ENCODE measurements at regions not wholly inside any gene's neighbourhood (a gene's known extent, or its start where the extent isn't known, plus 50 kb on each side); places are given as distances from the start of the nearest gene placed in this dataset.

DNA sequence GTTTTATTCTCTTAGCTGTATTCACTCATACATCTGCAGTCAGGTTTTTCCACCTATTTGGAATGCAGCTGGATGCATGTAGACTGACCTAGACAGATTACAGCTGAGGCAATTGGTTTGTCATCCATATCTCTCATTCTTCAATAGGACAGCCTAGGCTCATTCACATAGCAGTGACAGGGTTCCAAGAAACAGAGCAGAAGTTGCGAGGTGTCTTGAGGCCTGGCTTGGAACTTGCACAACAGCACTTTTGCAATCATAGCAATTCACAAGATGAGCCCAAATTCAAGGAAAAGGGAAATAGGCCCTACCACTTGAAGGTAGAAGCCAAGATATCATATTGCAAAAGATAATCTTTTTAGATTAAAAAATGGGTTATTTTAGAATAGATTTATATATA is 508.9 kb upstream of the JAG1 start:
- Histone ChIP-seq H2AFZ (replicated peaks) (no peak overlapping the region), H3K27me3 (no peaks in the 10 kb centered on the region), H4K20me1 (ENCODE audit: low read depth) (no peaks in the 10 kb centered on the region), H3K79me2 (ENCODE audit: low read depth) (no peaks in the 10 kb centered on the region), H3K27ac (no peak overlapping the region), H3K4me1 (peaks cover 4% of the 10 kb centered on the region), H3K4me3 (no peak overlapping the region), H3F3A (ENCODE audit: low read depth) (no peaks in the 10 kb centered on the region), H3K9me3 (ENCODE audit: low read depth) (no peaks in the 10 kb centered on the region), H3K4me2 (no peak overlapping the region), H3K9ac (no peak overlapping the region), H3K36me3 (no peaks in the 10 kb centered on the region)
- Mint-ChIP-seq H3K9me3 (peaks cover 21% of the 10 kb centered on the region), H3K4me3 (no peak overlapping the region), H3K36me3 (no peaks in the 10 kb centered on the region), H3K4me1 (peaks cover 3% of the 10 kb centered on the region), H3K27me3 (ENCODE audit: insufficient read depth, low read depth) (no peaks in the 10 kb centered on the region), H3K27ac (no peak overlapping the region)
- TF ChIP-seq EZH2phosphoT487 (IDR thresholded peaks at IDR 0.05): no peak
- DNase-seq (ENCODE audit: low spot score): no peak

DNA sequence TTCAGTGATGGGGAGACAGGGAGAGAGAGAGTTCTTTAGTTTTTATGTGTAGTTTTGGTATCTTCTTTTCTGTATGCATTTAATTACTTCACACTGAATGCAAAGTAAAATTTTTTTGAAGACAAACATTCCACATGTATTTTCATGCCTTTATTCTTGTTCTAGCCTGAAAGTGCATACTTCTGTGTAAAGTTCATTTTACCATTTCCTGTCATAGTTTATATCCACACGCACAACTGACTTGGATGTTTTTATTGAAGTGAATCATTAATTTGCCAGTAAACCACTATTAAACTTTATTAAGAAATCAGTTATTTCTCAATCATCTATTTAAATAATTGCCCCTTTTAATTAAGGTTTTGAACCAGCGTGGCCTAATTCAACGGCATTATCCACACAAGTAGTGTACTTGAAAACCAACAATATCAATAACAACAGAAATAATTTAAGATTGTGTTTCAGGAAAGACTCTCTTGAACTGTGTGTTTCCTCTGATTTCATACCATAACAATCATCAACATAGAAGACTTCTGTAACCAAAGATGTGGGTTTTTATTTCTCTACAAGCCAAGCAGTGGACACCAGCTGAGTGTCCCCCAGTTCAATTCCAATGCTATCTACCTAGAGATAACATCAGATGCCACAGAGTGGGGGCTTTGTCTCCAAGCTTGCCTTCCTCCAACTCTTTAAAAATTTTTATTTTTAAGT is 512.7 kb upstream of the JAG1 start:
- H3K36me3 Mint-ChIP-seq: no peaks in the 10 kb centered on the region
- no peak for DNase-seq (ENCODE audit: low spot score)
- no peak overlapping the region for H3K4me3 ChIP-seq

DNA sequence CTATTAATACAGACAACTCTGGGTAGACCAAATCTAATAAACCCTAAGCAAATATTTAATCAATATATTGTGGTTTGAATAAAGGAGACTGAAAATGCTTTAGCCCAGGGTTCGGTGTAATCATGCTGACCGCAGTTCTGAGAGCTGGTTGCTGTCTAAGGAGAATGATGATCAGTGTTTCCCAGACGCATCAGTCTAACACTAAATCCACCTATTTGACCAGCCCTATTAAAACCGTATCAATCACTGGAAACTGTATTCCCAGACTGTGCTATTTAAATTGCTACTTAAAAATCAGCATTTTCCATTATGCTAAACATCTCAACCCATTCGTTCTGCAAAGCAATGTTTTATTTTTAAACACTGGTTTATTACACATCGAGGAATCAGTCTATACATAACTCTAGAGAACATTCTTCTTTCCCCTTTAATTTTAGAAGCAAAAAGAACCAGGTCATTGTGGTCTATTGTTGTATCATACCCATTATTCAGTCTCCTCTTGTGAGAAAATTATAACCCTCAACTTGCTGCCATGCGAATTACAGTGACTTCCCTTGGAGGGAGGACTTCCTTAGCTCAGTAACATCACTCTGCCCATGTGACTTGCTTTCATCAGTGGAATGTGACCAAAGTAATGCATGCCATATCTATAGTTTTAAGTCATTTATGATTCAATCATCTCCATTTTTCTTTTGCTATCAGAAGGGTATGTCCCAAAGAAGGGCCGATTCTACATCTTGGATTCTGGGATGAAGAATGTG is 515.2 kb upstream of the JAG1 start:
- Histone ChIP-seq H3K4me2 (no peak overlapping the region), H3F3A (ENCODE audit: low read depth) (no peaks in the 10 kb centered on the region), H3K4me1 (no peaks in the 10 kb centered on the region), H3K9ac (no peak overlapping the region), H3K9me3 (ENCODE audit: low read depth) (no peaks in the 10 kb centered on the region), H2AFZ (replicated peaks) (no peak overlapping the region), H3K27ac (no peak overlapping the region), H4K20me1 (ENCODE audit: low read depth) (no peaks in the 10 kb centered on the region), H3K36me3 (no peaks in the 10 kb centered on the region), H3K79me2 (ENCODE audit: low read depth) (no peaks in the 10 kb centered on the region), H3K4me3 (no peak overlapping the region), H3K27me3 (no peaks in the 10 kb centered on the region)
- no peak overlapping the region for H3K4me3 Mint-ChIP-seq
- peaks cover 8% of the 10 kb centered on the region for H3K9me3 Mint-ChIP-seq
- no peaks in the 10 kb centered on the region for H3K36me3 Mint-ChIP-seq
- no peak overlapping the region for H3K27ac Mint-ChIP-seq
- TF ChIP-seq EZH2phosphoT487 (IDR thresholded peaks at IDR 0.05) (no peak), EZH2 (IDR thresholded peaks at IDR 0.05) (no peak)
- TF ChIP-seq, protein P1, sequence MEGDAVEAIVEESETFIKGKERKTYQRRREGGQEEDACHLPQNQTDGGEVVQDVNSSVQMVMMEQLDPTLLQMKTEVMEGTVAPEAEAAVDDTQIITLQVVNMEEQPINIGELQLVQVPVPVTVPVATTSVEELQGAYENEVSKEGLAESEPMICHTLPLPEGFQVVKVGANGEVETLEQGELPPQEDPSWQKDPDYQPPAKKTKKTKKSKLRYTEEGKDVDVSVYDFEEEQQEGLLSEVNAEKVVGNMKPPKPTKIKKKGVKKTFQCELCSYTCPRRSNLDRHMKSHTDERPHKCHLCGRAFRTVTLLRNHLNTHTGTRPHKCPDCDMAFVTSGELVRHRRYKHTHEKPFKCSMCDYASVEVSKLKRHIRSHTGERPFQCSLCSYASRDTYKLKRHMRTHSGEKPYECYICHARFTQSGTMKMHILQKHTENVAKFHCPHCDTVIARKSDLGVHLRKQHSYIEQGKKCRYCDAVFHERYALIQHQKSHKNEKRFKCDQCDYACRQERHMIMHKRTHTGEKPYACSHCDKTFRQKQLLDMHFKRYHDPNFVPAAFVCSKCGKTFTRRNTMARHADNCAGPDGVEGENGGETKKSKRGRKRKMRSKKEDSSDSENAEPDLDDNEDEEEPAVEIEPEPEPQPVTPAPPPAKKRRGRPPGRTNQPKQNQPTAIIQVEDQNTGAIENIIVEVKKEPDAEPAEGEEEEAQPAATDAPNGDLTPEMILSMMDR (IDR thresholded peaks at IDR 0.05): no peak
- no peaks in the 10 kb centered on the region for H3K4me1 Mint-ChIP-seq
- H3K27me3 Mint-ChIP-seq (ENCODE audit: insufficient read depth, low read depth): no peaks in the 10 kb centered on the region
- no peak for DNase-seq (ENCODE audit: low spot score)

More for the DNA sequence above, 512.7 kb upstream of the JAG1 start:
- H3K27ac ChIP-seq: no peak overlapping the region
- no peaks in the 10 kb centered on the region for H3K4me1 ChIP-seq
- H4K20me1 ChIP-seq (ENCODE audit: low read depth): no peaks in the 10 kb centered on the region
- H2AFZ ChIP-seq (replicated peaks): no peak overlapping the region
- H3K27ac Mint-ChIP-seq: no peak overlapping the region
- H3K4me3 Mint-ChIP-seq: no peak overlapping the region
- no peaks in the 10 kb centered on the region for H3F3A ChIP-seq (ENCODE audit: low read depth)
- H3K27me3 ChIP-seq: no peaks in the 10 kb centered on the region
- H3K79me2 ChIP-seq (ENCODE audit: low read depth): no peaks in the 10 kb centered on the region
- no peaks in the 10 kb centered on the region for H3K27me3 Mint-ChIP-seq (ENCODE audit: insufficient read depth, low read depth)
- H3K9me3 ChIP-seq (ENCODE audit: low read depth): no peaks in the 10 kb centered on the region
- H3K4me1 Mint-ChIP-seq: no peaks in the 10 kb centered on the region
- no peak overlapping the region for H3K4me2 ChIP-seq
- TF ChIP-seq EZH2 (IDR thresholded peaks at IDR 0.05) (no peak), EZH2phosphoT487 (IDR thresholded peaks at IDR 0.05) (no peak)
- TF ChIP-seq, protein P1 (IDR thresholded peaks at IDR 0.05): no peak
- H3K9ac ChIP-seq: no peak overlapping the region
- peaks cover 11% of the 10 kb centered on the region for H3K9me3 Mint-ChIP-seq
- H3K36me3 ChIP-seq: no peaks in the 10 kb centered on the region

DNA sequence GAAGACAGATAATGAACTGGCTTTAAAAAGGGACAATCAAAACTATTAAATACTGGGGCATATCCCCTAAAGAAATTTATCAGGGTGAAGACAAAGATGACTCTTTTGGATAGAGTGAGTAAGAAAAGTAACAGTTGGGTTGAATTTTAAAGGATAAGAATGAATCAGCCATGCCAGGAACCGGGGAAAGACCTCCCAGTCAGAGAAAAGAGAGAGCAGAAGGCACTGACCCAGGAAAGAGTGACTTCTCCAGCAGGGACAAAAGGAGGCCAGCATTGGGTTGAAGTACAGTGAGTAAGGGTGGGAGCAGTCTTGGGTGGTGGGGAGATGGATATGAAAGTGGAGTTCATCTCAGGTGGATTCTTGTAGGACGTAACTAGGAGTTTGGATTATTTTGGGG is 516.9 kb upstream of the JAG1 start:
- Histone ChIP-seq H3K27me3 (no peaks in the 10 kb centered on the region), H3F3A (ENCODE audit: low read depth) (no peaks in the 10 kb centered on the region), H3K79me2 (ENCODE audit: low read depth) (no peaks in the 10 kb centered on the region), H3K4me2 (no peak overlapping the region), H2AFZ (replicated peaks) (no peak overlapping the region), H3K4me1 (no peaks in the 10 kb centered on the region), H3K9ac (no peak overlapping the region), H3K4me3 (no peak overlapping the region), H3K36me3 (no peaks in the 10 kb centered on the region), H4K20me1 (ENCODE audit: low read depth) (no peaks in the 10 kb centered on the region), H3K27ac (no peak overlapping the region), H3K9me3 (ENCODE audit: low read depth) (no peaks in the 10 kb centered on the region)
- DNase-seq (ENCODE audit: low spot score): no peak
- H3K4me3 Mint-ChIP-seq: no peak overlapping the region
- H3K27me3 Mint-ChIP-seq (ENCODE audit: insufficient read depth, low read depth): peaks cover 3% of the 10 kb centered on the region
- H3K36me3 Mint-ChIP-seq: no peaks in the 10 kb centered on the region
- H3K9me3 Mint-ChIP-seq: peaks cover 2% of the 10 kb centered on the region
- H3K4me1 Mint-ChIP-seq: peaks cover 4% of the 10 kb centered on the region
- TF ChIP-seq EZH2 (IDR thresholded peaks at IDR 0.05) (no peak), EZH2phosphoT487 (IDR thresholded peaks at IDR 0.05) (no peak)
- TF ChIP-seq, protein P1 (IDR thresholded peaks at IDR 0.05): no peak
- H3K27ac Mint-ChIP-seq: no peak overlapping the region
